AG09309 (cell line): ENCODE measurements at regions not wholly inside any gene's neighbourhood (a gene's known extent, or its start where the extent isn't known, plus 50 kb on each side); places are given as distances from the start of the nearest gene placed in this dataset.
A peak's percentile ranks its signal among the peaks of the same experiment; 100 is the strongest.

ENCODE experiments used
- DNase-seq: peaks from one replicate; pipeline ENCODE4 v3.0.0-alpha.2; 2010; ENCODE audit warnings: low read depth
- H3K4me3 ChIP-seq: 2 replicates; pipeline ENCODE4 v1.5.1; 2011; ENCODE audit warnings: mild to moderate bottlenecking, low read depth, low read length, moderate library complexity; ENCODE audit not compliant: control insufficient read depth
- CTCF ChIP-seq: IDR thresholded peaks from 2 replicates; pipeline ENCODE4 v1.5.1; 2011; ENCODE audit warnings: mild to moderate bottlenecking, low read depth, low read length, inconsistent platforms; ENCODE audit not compliant: insufficient read depth, control insufficient read depth; ENCODE audit errors: missing control alignments

DNA sequence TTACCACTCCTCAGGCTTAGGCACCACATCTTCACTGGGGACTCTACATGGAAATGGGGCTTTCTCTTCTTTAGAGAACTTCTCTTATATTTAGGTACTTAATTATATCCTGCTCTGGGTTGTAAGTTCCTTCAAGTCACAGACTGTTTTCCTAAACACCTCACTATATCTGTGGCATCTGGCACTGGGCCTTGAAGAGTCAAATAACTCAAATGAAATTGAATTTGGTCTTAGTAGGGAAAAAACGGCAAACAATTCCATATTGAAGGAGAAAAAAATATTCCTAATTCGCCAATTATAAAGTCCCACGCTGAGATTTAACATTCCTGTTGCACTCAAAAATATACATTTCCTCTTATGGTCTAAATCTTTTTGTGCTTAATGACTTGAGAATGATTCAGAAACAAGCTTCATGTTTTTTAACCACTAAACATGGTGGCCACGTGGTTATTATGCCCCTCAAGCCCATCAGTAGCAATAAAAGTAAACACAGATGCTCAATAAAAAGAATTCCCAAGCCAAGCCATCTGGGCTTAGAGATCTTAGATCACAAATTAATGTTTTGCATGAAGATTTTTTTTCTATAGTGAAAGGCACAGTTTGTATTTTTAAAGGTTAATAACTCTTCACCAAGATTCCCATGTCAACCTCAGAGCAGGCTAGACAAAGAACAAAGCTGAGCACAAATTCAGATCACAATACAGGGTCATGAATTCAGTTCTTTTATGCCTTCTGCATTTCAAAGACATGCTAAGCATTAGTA lies 105.5 kb upstream of the SYT4 start:
- DNase-seq = no peak
- no peak overlapping the region for H3K4me3 ChIP-seq
- no peak for TF ChIP-seq CTCF

GRCh38 chr18:43389163-43389562 lies 111.9 kb upstream of the SYT4 start:
- DNase-seq = no peak
- TF ChIP-seq CTCF = no peak

DNA sequence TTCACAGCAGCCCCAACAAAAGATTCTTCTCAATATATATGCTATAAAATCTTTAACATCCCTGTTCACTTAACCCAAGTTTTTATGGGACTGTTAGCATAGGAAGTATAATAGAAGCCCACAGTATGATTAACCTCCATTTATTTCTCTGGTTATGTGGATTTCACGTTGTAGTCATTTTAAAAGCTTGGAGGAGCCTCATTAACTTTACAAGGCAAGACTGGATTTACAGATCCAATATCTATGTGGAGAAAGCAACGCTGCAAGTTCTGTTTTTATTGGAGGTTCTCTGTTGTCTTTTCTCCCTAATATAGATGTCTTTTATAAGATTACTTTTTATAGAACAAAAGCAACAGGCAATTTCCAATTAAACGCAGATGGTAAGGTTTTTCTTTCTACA lies 114.9 kb upstream of the SYT4 start:
- DNase-seq = no peak
- H3K4me3 ChIP-seq = no peak overlapping the region
- no peak for TF ChIP-seq CTCF

More at GRCh38 chr18:43389163-43389562, 111.9 kb upstream of the SYT4 start:
- no peak overlapping the region for H3K4me3 ChIP-seq

DNA sequence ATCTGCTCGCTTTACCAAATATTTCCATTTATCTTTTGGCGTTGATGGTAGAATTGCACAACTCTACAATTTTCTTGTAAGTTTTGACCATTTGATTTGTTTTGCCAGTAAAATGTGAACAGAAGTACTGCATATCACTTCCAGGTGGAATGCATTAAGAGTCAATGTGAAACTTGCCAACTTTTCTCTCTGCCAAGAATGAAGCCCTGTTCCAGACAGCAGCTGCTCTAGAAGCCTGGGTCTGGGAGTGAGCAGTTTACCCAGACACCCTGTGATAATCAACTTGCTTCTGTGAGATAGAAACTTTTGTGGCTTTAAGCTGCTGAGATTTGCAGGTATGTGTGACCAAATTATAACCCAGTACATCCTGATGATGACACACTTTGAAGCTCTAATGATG lies 115.9 kb upstream of the SYT4 start:
- no peak for DNase-seq
- no peak for TF ChIP-seq CTCF
- H3K4me3 ChIP-seq = no peak overlapping the region

DNA sequence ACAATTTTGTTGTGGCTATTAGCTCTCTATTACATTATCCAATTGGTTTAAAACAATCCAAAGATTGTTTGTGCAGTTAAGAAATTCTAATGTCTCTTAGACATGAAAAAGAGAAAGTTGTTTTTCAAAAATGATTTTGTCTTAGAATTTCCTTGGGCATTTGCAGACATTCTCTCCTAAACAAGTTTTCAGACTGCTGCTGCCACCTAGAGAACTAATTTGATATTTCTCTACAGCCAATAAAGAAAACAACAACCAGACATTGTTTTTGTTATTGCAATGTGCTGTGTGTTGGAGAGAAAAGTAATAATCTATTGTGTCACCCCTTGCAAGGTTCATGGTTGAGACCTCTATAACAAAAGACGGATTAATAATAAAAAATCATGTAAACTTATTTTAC lies 119.0 kb upstream of the SYT4 start:
- TF ChIP-seq CTCF = peak; percentile 23
- DNase-seq = no peak
- H3K4me3 ChIP-seq = no peak overlapping the region

DNA sequence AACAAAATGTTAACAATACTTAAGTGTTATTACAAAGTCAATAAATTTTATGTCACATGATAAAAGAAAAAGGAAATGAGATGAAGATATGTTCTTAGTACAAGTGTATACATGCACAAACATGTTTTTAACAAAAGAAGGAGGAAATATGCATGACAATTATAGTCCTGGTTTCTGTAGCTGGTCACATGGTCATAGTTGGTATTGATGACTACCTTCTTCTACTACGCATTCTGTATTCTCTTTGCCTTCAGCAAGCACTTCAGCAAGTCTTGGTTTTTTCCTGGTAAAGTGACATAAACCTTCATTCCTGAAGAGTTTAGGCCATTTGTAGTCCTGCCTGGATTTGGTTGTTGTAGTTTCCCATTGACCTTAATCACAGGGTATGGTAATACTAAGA lies 121.3 kb upstream of the SYT4 start:
- no peak for TF ChIP-seq CTCF
- H3K4me3 ChIP-seq = no peak overlapping the region
- DNase-seq = no peak
